Urothelium cell line (cell line): ENCODE measurements at regions not wholly inside any gene's neighbourhood (a gene's known extent, or its start where the extent isn't known, plus 50 kb on each side); places are given as distances from the start of the nearest gene placed in this dataset.

Source experiments
- DNase-seq: peaks from one replicate; pipeline ENCODE4 v3.0.0; 2011; ENCODE audit warnings: low spot score, mixed read lengths
- FAIRE-seq: peaks from 2 replicates; lab custom pipeline; 2011; peaks lifted over from hg19 to GRCh38; lab: Jason Lieb, UNC

DNA sequence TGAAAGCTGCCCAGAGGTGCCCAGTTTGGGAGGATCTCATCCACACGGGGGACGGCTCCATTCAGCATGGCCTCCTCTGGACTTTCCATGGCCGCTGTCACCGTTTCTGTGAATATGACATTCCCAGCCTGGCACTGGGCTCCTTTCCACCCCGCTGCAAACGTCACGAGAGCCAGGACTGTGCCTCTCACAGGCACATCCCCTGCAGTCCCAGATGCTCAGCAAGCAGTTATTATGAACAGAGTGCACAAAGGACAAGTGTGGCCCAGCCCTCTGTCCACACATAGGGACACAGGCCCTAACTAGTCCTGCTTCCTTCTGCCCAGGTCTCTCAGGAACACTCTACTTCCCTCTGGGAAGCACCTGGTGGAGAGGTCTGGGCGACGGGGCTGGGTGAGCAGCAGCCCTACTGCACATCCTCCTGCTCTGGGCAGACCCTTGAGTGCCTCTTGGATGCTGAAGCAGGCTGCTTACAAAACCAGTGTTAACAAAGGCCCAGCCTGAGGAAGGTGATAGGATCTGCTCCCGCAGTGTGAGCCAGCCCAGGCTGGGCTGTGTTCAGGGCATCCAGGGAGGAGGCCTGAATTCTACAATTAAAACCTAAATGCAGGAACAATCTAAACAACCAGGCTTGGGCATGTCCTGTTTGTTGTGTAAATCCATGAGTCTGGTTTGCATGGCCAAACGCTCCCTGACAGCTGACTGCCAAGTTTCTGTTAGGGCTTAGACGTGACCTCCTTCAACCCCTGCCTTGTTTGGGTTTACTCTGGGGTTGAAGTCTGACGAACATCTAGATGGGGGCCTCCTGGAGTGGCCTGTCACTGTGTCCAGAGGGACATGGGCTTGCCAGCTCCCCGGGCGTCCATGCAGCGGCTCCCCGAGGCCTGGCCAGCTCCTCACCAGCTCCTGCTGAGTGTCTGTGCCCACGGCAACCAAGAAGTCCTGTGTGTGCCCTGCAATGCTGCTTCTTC lies 269.8 kb downstream of the GADD45G start:
- FAIRE-seq (no peak), DNase-seq (no peak)

DNA sequence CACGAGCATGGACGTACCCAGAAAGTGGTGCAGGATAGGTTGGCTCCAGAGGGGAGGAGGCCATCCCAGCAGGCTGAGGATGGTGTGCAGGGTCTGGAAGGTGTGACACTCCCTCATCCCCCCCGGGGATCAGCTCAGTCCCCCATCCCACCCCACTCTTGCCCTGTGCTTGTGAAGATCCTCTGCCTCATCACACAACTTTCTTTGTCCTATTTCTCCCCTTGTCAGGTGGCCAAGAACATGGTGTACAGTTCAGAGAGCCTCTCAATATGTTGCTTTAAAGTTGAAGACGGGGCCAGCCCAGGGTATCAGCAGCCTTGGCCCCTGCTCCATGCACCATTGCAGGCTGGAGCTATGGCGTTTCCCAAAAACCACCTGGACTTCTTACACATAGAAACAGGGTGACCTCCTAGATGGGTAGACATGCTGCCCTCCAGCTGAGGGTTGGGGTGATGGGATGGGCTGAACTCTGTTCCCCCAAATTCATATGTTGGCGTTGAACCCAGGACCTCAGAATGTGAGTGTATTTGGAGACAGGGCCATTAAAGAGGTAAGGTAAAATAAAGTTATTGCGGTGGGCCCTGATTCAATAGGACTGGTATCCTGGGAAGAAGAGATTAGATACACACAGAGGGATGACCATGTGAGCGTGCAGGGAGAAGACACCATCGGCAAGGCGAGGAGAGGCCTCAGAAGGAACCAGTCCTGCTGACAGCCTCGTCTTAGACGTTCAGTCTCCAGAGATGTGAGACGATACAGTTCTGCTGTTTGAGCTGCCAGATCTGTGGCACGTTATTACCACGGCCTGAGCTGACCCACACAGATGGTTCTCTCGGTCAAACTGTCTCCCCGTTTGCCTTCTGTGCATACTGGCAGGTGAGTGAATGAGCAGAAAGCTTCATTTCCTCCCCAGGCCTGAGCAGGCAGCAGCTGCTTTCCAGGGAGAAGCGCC lies 272.5 kb downstream of the GADD45G start:
- DNase-seq (no peak), FAIRE-seq (no peak)

DNA sequence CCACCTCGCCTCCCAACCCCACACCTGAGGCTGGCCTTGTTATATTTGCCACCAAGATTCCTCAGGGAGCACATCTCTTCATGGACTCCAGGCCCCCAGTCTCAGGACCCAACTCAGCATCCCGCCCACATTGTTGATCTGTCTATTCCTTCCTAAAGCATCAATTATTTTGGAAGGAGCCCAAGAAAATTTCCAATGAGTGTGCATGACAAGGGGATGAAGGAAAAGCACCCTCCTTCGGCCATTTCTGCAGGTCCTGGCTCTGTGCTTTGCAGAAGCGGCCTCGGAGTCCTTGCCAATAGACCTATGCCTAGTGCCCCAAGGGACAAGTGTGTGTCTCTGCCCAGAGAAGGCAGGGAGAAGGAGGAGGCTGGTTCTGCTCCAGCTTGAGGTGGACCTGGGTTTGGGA lies 273.2 kb downstream of the GADD45G start:
- FAIRE-seq: no peak
- no peak for DNase-seq

DNA sequence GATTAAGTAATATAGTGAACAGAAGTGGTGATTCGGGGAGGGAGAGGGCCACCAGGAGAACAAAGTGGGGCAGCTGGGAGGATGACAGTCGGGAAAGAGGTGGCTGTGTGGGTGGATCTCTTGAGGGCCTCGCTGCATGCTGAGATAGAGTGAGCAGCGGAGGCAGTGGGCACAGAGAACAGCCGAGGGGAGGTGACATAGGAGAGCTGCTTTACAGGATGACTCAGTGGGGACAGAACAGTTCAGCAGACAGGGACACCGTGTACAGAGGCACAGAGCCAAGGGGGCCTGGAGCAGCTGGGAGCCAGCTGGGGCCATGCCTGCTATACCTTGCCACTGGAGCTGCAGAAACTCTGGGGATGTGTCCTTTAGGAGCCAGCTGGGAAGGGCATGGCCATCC lies 273.9 kb downstream of the GADD45G start:
- DNase-seq: no peak
- no peak for FAIRE-seq

DNA sequence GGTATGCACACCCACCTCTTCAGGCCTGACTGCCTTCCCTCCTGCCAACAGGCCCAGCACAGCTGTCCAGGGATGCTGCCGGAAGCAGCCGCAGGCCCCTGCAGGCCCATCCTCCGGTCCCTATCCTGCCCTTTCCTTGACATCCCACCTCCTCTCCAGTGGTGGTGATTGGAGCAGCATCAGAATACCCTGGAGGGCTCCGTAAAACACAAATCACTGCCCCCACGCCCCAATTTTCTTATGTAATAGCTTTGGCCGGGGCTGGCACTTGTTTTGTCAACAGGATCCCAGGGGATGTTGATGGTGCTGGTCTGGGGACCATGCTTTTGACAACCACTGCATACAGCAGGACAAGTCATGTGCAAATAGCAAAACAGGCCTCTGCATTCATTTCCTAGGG lies 274.5 kb downstream of the GADD45G start:
- DNase-seq: no peak
- no peak for FAIRE-seq

DNA sequence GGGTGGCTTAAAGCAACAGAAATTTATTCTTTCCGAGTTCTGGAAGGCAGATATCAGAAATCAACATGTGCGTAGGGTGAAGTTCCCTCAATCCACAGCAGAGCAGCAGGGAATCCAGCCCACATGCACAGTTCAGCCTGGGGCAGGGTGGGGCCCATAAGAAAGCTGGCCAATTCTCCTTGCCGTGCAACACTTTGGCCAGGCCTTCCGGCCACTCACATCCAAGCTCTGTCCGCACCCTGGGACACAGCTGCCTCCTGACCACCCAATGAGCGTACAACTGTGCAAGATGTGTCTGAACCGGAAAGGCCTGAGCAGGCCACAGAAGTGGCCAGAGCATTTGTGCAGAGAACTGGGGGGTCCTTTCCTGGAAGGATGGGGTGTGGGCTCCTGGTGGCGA lies 274.9 kb downstream of the GADD45G start:
- no peak for DNase-seq

DNA sequence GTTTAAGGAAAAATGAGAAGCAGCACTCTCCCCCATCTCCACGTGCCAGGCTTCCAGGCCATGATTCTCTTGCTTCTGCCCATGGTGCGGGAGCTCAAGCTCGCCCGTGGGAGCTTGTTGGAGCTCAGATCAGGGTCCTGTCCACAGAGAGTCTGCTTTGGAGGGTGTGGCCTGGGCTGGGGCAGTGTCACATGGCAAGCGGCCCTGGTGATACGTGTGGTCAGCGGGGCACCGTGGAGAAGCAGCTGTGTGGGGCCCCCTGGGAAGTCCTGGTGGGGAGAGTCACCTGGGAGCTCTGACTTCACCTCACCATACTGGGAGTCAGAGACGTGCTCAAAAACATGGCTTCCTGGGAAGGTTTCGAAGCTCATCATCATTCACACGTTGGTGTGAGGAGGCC lies 275.3 kb downstream of the GADD45G start:
- no peak for FAIRE-seq
- DNase-seq: no peak

More for the DNA sequence above, 274.9 kb downstream of the GADD45G start:
- FAIRE-seq: no peak

DNA sequence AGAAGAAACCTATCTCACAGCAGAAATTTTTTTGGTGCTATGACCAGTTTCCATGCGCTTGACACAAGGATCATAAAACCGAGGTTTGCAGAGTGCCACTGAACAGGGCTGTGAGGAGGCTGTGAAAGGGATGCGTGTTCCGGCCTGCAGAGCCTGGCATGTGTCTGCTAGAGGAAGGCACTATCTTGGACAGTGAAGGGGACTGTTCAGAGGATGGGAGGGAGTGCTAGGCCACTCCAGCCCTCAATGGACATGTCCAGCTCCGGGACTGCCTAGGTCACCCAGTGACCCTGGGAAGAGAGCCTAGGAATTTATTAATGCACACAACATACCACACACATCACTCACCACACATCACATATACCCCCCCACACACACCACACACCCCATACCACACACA lies 275.9 kb downstream of the GADD45G start:
- DNase-seq (no peak), FAIRE-seq (no peak)

DNA sequence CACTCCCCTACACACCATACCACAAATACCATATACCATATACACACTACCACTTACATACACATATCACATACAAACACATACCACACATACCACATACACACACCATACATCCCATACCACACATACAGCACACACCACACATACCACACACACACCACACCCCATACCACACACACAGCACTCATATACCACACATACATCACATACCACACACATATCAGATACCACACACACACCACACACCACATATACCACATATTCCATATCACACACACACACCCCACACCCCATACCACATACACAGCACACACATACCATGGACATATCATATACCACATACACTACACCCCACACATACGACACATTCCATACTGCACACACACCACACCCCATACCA lies 276.6 kb downstream of the GADD45G start:
- no peak for FAIRE-seq
- DNase-seq: no peak

DNA sequence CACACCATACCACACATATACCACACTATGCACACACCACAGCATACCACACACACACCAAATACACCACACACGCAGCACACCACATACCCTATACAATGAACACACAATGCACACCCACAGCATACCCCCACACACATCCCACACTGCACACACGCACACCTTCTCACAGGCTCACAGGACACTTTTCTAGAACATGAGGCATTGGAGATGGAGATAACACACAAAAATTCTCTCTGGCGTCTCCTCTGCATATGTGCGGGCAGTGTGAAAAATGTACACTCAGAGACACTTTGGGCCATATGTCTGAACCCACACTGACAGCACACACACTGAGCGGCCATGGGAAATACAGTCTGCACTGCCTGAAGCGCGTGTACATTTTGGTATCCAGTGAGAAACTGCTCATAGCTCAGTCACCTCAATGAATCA lies 278.1 kb downstream of the GADD45G start:
- no peak for FAIRE-seq
- DNase-seq: no peak

DNA sequence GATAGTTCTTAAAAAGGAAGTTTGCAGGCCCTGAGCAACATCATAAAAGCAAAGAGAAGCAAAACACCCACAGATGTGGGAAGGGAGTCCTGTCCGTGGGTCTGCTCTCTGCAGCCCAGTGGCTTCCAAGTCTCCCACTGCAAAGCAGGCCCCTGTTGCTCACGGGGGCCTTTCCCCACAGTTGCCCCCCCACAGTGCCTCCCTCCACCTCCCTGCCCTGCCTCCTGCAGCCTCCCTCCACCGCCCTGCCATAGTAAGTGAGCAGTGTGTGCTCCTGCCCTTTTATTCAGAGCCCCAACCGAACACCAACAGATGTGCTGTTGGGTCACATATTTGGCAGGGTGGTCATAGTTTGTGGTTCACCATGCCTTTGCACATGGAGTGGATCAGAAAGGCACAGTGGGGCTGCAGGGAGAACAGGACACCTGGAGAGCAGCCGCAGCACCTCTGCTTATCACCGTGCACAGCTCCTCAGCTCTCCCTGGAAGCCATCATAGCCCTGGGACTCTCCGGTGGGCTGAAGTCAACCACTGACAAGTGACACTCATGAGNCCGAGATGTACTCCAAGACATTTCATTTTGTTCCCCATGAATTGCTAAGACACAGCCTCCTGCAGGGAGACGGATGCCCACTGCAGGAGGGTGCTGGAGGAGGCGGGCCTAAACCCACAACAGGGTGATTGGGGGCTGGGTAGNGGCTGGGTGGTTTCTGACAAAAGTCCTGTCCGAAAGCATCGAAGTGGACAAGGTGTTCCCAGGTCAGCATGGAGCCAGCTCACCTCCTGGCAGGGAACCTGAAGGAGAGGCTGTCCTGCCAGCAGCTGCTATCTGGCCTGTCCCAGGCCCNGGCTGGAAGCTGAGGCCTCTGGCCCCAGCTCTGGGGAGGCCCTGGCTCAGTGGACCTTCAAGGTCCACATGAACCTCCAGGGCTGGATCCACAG lies 278.9 kb downstream of the GADD45G start:
- FAIRE-seq (no peak), DNase-seq (no peak)

DNA sequence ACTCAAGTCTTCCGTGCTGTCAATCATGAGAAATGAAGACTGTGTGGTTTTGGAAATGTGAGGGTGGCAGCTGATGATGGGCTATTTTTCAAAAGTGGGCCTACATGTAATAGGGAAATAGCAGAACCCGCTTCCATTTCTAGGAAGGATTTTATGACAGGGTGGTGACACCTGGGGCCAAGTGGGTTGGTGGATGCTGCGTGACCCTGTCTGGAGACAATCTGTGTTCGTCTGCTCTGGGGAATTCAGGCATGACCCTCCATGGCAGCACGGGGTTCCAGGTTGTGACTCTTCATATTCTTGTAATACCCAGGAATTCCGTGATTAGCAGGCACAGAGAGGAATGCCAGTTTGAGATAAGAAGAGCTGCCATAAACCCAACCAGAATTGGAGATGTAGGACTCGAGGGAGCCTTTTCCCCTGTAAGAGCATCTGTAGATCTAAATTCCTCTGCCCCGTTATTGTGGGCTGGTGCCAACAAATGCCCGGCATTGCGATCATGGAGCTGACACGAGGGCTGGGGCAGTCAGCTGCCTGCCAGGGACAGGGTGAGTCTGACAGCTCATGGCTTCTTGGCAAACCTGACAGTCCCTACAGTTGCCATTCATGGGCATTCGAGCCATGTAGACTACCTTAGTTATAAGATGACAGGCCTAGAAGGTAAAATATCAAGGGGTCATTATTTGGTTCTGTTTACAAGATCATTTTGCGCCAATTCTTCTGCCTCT lies 279.7 kb downstream of the GADD45G start:
- DNase-seq: no peak
- no peak for FAIRE-seq

DNA sequence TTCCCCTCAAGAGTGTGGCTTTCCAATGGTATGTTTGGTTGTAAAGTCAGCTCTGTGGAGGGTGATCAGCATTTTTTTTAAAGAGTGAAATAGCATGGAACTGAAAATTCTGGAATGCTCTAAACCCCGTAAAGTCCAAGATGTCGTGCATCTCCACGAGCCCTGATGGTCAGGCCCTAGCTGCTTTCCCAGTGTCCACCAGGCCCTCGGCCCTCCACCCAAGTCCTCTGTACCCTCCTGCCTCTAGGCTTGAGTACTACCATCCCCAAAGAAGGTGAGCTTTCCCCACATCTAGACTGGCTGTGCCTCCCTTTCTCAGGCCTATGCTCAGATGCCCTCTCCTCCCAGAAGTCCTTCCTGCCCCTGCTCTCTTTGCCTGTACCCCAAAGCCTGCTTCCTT lies 280.3 kb downstream of the GADD45G start:
- DNase-seq (no peak), FAIRE-seq (no peak)

DNA sequence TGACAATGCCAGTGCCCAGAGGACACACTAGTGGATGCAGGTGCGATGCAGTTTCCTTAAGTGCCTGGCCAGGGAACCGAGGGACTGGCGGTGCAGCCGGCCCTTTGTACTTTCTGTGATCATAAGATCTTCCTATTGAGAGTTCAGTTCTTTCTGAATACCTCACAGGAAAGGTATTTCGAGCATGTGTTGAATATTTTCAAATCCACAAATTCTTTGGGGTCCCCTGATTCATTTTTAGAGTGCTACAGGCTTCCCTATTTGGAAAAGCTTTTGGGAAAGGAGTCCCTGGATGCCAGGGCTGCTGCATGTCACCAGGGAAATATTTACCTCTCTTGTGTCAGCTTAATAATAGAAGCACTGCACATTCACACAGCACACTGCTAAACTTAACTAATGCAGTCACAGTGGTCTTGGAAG lies 281.5 kb downstream of the GADD45G start:
- DNase-seq (peak; percentile 49), FAIRE-seq (no peak)

DNA sequence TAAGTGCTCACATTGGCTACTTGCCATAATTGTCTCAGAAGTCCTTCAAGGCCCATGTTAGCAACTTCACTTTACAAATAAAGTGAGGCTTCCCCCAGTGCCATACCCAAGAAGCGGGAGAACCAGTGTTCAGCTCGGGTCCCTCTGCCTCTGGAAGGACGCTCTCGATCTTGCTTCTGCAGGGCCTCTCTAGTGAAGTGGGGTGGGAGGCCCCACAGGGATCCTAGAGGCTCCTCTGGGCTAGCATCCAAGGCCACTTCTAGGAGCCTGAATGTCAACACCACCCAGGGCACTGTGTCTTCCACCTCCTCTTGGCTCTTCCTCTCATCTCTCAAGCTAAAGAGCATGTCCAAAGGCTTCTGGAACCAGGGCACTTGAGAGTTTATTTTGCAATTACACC lies 282.5 kb downstream of the GADD45G start:
- FAIRE-seq: no peak
- DNase-seq: no peak

DNA sequence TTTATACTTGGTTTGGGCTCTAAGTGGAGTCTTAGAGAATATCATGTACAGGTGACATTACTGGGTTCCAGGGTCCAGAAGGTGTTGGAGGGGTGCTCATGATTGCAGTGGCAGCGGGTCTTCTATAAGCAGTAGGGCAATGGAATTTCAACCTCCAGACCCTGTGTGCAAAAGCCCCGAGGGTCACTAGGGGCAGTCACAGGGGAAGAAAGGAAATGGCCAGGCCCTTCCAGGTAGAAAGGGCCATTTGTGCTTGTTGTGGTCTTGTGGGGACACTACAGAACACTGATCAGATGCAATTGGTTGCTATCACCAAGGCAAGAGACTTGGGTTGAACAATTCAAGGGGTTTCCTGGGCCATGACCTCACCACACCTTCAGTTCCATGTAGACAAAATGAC lies 283.4 kb downstream of the GADD45G start:
- FAIRE-seq (no peak), DNase-seq (no peak)

DNA sequence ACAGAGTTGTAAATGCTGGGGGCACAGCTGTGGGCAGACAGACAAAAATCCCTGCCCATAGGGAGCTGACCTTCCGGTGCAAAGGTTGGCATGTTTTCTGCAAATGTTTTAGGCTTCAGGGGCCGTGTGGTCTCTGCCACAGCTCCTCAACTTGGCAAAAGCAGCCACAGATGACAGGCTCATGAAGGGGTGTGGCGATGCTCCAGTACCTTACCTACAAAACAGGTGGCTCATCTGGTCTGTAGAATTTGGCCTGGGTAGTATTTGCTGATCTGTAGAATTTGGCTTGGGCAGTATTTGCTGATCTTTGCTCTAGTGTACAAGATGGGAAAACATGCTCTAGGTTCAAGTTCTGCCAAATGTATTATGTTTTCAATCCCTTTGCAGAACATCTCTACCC lies 283.9 kb downstream of the GADD45G start:
- no peak for FAIRE-seq

DNA sequence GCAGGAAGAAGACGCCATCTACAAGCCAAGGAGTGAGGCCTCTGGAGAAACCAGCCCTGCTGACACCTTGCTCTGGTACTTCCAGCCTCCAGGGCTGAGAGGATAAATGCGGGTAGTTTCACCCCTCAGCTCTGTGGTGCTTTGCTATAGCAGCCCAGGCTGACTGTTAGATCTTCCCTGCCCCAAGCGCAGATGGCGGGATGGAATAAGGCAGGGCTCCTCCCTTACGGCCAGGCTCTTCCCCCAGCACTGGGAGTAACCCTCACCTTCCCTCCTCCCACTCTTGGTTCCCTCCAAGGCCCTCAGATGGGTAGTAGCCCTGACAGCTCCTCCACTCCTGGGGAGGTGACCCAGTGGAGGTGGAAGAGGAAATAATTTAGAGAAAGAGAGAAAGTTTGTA lies 285.1 kb downstream of the GADD45G start:
- no peak for DNase-seq
- FAIRE-seq: no peak

More for the DNA sequence above, 283.9 kb downstream of the GADD45G start:
- no peak for DNase-seq

DNA sequence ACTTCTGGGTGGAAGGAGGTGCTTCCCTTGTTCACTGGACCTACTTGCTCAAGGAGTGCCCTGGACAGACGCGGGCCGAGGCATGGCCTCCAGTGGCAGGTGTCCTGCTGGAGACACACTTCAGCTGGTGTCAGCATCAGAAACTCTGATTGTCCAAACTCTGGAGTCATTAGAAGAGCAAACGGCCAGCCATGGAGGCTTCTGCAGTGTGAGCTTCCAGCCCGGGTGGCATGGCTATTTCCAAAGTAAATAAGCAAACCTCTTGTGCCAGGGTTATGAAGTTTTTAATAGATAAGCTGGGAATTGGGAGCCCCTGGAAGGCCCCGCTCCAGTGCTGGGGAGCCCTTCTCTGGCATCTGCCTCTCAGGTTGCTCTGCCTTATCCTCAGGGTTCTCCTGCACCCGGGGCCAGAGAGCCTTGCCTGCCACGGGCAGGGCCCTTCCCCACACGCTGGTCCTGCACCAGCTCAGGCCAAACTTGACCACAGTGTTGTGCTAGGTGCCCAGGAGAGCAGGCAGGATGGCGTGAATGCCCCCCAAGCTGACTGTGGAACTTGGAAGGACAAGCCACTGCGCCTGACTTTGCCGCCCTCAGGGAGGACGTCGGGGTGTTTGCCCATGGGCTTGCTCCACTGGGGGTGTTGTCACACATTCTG lies 285.6 kb downstream of the GADD45G start:
- DNase-seq: no peak
- FAIRE-seq: no peak
